SK-N-SH (cell line): ENCODE measurements at regions not wholly inside any gene's neighbourhood (a gene's known extent, or its start where the extent isn't known, plus 50 kb on each side); places are given as distances from the start of the nearest gene placed in this dataset.

Experiments used
- CTCF ChIA-PET: fragments of 300-600, 350-600 bp; formaldehyde crosslinking; extraction: SDS; loops from one replicate; lab custom pipeline; 2021; lab: Yijun Ruan, JAX
- POLR2A ChIA-PET: fragments of 350-600 bp; sonication (Branson Sonifier 250); formaldehyde crosslinking; extraction: SDS; loops from one replicate; lab custom pipeline; 2020; ENCODE audit warnings: antibody characterized with exemption, inconsistent platforms; lab: Yijun Ruan, JAX
- DNase-seq: peaks from one replicate; pipeline ENCODE4 v3.0.0; 2012
- H2AFZ ChIP-seq: fragments of 200-600 bp; sonication (generic); 2 replicates; pipeline ENCODE4 v1.8.1; 2016; ENCODE audit warnings: antibody characterized with exemption, mild to moderate bottlenecking, low read depth
- H3F3A ChIP-seq: fragments of 200-600 bp; sonication (generic); replicated peaks from 2 replicates; pipeline ENCODE3; 2016; ENCODE audit warnings: antibody characterized with exemption, mild to moderate bottlenecking; ENCODE audit not compliant: insufficient read depth
- H3K27ac ChIP-seq, 2 experiments: fragments of 200-500 bp in 1 of 2; fragments of 200-600 bp in 1 of 2; sonication (Bioruptor generic) in 1 of 2; sonication (generic), shearing (Covaris generic) in 1 of 2; 2 replicates each; pipeline versions ENCODE4 v1.5.1 to v1.6.1; 2014 to 2016; ENCODE audit warnings: low read depth in 2 of 2, inconsistent platforms in 1 of 2, low read length in 1 of 2, mild to moderate bottlenecking in 1 of 2, mixed read lengths in 1 of 2
- H3K27me3 ChIP-seq: fragments of 200-600 bp; sonication (generic), shearing (Covaris generic); 2 replicates; pipeline ENCODE4 v1.6.1; 2016; ENCODE audit warnings: mixed run types; ENCODE audit not compliant: insufficient read depth
- H3K36me3 ChIP-seq, 2 experiments: fragments of 200-500 bp in 1 of 2; fragments of 200-600 bp in 1 of 2; sonication (Bioruptor generic) in 1 of 2; sonication (generic) in 1 of 2; replicated peaks in 1 of 2; 2 replicates each; pipeline versions ENCODE3 to v1.5.1; 2014 to 2016; ENCODE audit warnings: low read length in 1 of 2, mild to moderate bottlenecking in 1 of 2; ENCODE audit not compliant: insufficient read depth in 2 of 2, control insufficient read depth in 1 of 2
- H3K4me1 ChIP-seq, 2 experiments: fragments of 200-500 bp in 1 of 2; fragments of 200-600 bp in 1 of 2; sonication (Bioruptor generic) in 1 of 2; sonication (generic), shearing (Covaris generic) in 1 of 2; 2 replicates each; pipeline versions ENCODE4 v1.5.1 to v1.6.1; 2014 to 2016; ENCODE audit warnings: low read depth in 1 of 2, low read length in 1 of 2, mixed run types in 1 of 2; ENCODE audit not compliant: insufficient read depth in 2 of 2, control insufficient read depth in 1 of 2
- H3K4me2 ChIP-seq: fragments of 200-600 bp; sonication (generic), shearing (Covaris generic); 2 replicates; pipeline ENCODE4 v1.6.1; 2017; ENCODE audit warnings: mixed run types
- H3K4me3 ChIP-seq, 2 experiments: fragments of 200-500 bp in 1 of 2; fragments of 200-600 bp in 1 of 2; sonication (Bioruptor generic) in 1 of 2; sonication (generic), shearing (Covaris generic) in 1 of 2; 2 replicates each; pipeline versions ENCODE4 v1.5.1 to v1.8.1; 2014 to 2016; ENCODE audit warnings: low read depth in 2 of 2, inconsistent platforms in 1 of 2, low read length in 1 of 2, mild to moderate bottlenecking in 1 of 2, mixed read lengths in 1 of 2, moderate library complexity in 1 of 2
- H3K79me2 ChIP-seq: fragments of 200-600 bp; sonication (generic); 2 replicates; pipeline ENCODE4 v1.8.1; 2017; ENCODE audit warnings: mild to moderate bottlenecking; ENCODE audit not compliant: insufficient read depth
- H3K9ac ChIP-seq: fragments of 200-600 bp; sonication (generic); 2 replicates; pipeline ENCODE4 v1.6.1; 2017; ENCODE audit warnings: mixed run types
- H3K9me2 ChIP-seq: fragments of 200-600 bp; sonication (generic); 2 replicates; pipeline ENCODE4 v1.6.1; 2017; ENCODE audit warnings: mixed run types
- H3K9me3 ChIP-seq: fragments of 200-600 bp; sonication (generic); 2 replicates; pipeline ENCODE4 v1.6.1; 2017; ENCODE audit warnings: mixed run types, mild to moderate bottlenecking, moderate library complexity
- H4K20me1 ChIP-seq: fragments of 200-600 bp; sonication (generic); 2 replicates; pipeline ENCODE4 v1.6.1; 2017; ENCODE audit warnings: mild to moderate bottlenecking, mixed run types; ENCODE audit not compliant: insufficient read depth
- CTCF ChIP-seq: fragments of 200-600 bp; sonication (generic); IDR thresholded peaks from 2 replicates; pipeline ENCODE4 v1.6.1; 2017; ENCODE audit warnings: antibody characterized with exemption, mild to moderate bottlenecking, moderate library complexity
- FOXM1 ChIP-seq: IDR thresholded peaks from 2 replicates; pipeline ENCODE4 v1.4.0; 2012; ENCODE audit warnings: low read depth, mild to moderate bottlenecking
- GABPA ChIP-seq: IDR thresholded peaks from 2 replicates; pipeline ENCODE4 v1.4.0; 2012; ENCODE audit warnings: low read depth, mild to moderate bottlenecking
- MXI1 ChIP-seq: IDR thresholded peaks from 2 replicates; pipeline ENCODE4 v1.6.1; 2012; ENCODE audit warnings: mild to moderate bottlenecking, low read depth, low read length, improper control_type of control experiment
- NFIC ChIP-seq: IDR thresholded peaks from 2 replicates; pipeline ENCODE4 v1.4.0; 2012; ENCODE audit warnings: borderline replicate concordance
- NRF1 ChIP-seq: IDR thresholded peaks from 2 replicates; pipeline ENCODE4 v1.6.1; 2012; ENCODE audit warnings: low read depth, mild to moderate bottlenecking, low read length
- POLR2AphosphoS5 ChIP-seq: IDR thresholded peaks from 2 replicates; pipeline ENCODE4 v1.6.1; 2012; ENCODE audit warnings: low read depth, low read length
- RFX5 ChIP-seq: IDR thresholded peaks from 2 replicates; pipeline ENCODE4 v1.6.1; 2012; ENCODE audit warnings: mild to moderate bottlenecking, improper control_type of control experiment, low read length
- SMC3 ChIP-seq: IDR thresholded peaks from 2 replicates; pipeline ENCODE4 v1.6.1; 2012; ENCODE audit warnings: low read depth, low read length, improper control_type of control experiment
- WGBS: methylation state at CpG from one replicate; pipeline ENCODE4 v1.1.6; 2017; ENCODE audit warnings: low lambda C conversion rate; 5-methylcytosine and 5-hydroxymethylcytosine counted together
- TF ChIP-seq, protein P1 (sequence below): fragments of 150-350 bp; IDR thresholded peaks from 2 replicates; pipeline ENCODE4 v1.6.1; 2016; ENCODE audit warnings: mild to moderate bottlenecking, low read depth, low read length
- TF ChIP-seq, protein P2 (sequence below): fragments of 150-350 bp; IDR thresholded peaks from 2 replicates; pipeline ENCODE4 v1.6.1; 2017; ENCODE audit warnings: antibody characterized with exemption, low read length, low read depth, borderline replicate concordance
- TF ChIP-seq, protein P3 (sequence below): IDR thresholded peaks from 2 replicates; pipeline ENCODE4 v1.4.0; 2012; ENCODE audit warnings: low read depth, borderline replicate concordance

GRCh38 chr7:45387837-45388236 lies 186.3 kb upstream of the ADCY1 start:
- H3K27me3 ChIP-seq = no peaks in the 10 kb centered on the region
- POLR2A ChIA-PET = no interaction called here
- no peaks in the 10 kb centered on the region for H3K79me2 ChIP-seq
- H3K9me2 ChIP-seq = no peaks in the 10 kb centered on the region
- H3K4me3 ChIP-seq = no peak overlapping the region
- no peaks in the 10 kb centered on the region for H4K20me1 ChIP-seq
- H3F3A ChIP-seq = no peaks in the 10 kb centered on the region
- H3K4me2 ChIP-seq = no peak overlapping the region
- H3K27ac ChIP-seq = no peak overlapping the region
- H3K9ac ChIP-seq = no peak overlapping the region
- no peaks in the 10 kb centered on the region for H3K9me3 ChIP-seq
- CTCF ChIA-PET = no interaction called here
- TF ChIP-seq, protein P1, sequence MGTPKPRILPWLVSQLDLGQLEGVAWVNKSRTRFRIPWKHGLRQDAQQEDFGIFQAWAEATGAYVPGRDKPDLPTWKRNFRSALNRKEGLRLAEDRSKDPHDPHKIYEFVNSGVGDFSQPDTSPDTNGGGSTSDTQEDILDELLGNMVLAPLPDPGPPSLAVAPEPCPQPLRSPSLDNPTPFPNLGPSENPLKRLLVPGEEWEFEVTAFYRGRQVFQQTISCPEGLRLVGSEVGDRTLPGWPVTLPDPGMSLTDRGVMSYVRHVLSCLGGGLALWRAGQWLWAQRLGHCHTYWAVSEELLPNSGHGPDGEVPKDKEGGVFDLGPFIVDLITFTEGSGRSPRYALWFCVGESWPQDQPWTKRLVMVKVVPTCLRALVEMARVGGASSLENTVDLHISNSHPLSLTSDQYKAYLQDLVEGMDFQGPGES = no peak
- TF ChIP-seq POLR2AphosphoS5 = no peak
- no peak for TF ChIP-seq FOXM1
- TF ChIP-seq, protein P2, sequence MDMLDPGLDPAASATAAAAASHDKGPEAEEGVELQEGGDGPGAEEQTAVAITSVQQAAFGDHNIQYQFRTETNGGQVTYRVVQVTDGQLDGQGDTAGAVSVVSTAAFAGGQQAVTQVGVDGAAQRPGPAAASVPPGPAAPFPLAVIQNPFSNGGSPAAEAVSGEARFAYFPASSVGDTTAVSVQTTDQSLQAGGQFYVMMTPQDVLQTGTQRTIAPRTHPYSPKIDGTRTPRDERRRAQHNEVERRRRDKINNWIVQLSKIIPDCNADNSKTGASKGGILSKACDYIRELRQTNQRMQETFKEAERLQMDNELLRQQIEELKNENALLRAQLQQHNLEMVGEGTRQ = no peak
- TF ChIP-seq CTCF = no peak
- no peak for TF ChIP-seq NRF1
- TF ChIP-seq RFX5 = no peak
- TF ChIP-seq NFIC = no peak
- TF ChIP-seq, protein P3, sequence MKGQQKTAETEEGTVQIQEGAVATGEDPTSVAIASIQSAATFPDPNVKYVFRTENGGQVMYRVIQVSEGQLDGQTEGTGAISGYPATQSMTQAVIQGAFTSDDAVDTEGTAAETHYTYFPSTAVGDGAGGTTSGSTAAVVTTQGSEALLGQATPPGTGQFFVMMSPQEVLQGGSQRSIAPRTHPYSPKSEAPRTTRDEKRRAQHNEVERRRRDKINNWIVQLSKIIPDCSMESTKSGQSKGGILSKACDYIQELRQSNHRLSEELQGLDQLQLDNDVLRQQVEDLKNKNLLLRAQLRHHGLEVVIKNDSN = no peak
- TF ChIP-seq SMC3 = no peak
- no peak for TF ChIP-seq GABPA
- TF ChIP-seq MXI1 = no peak
- no peak overlapping the region for H2AFZ ChIP-seq
- WGBS = 22% methylated on average over 4 of the region's 4 CpGs
- DNase-seq = no peak
- H3K4me1 ChIP-seq = peaks cover 0 to 13% of the 10 kb centered on the region in 2 experiments; a peak in 2 of 4 replicates
- H3K36me3 ChIP-seq = no peaks in the 10 kb centered on the region
